Adipocyte (in vitro differentiated cells): ENCODE measurements at regions not wholly inside any gene's neighbourhood (a gene's known extent, or its start where the extent isn't known, plus 50 kb on each side); places are given as distances from the start of the nearest gene placed in this dataset.
"Not testable (repeated sequence)": the region's sequence is repeated elsewhere in the genome, so short reads cannot be mapped to it uniquely, and the experiment has no call there.

Source experiments
- DNase-seq: peaks from one replicate; pipeline ENCODE4 v3.0.0-alpha.2; 2015; ENCODE audit warnings: low read depth
- H3K27me3 ChIP-seq: replicated peaks from 2 replicates; pipeline ENCODE4 v1.7.0; 2013; ENCODE audit warnings: mild to moderate bottlenecking, low read length, moderate library complexity; ENCODE audit not compliant: control insufficient read depth, insufficient read depth
- H3K36me3 ChIP-seq: 2 replicates; pipeline ENCODE4 v1.7.0; 2013; ENCODE audit warnings: low read length, mild to moderate bottlenecking, moderate library complexity; ENCODE audit not compliant: control insufficient read depth, insufficient read depth, severe bottlenecking
- H3K4me1 ChIP-seq: 2 replicates; pipeline ENCODE4 v1.7.0; 2013; ENCODE audit warnings: mild to moderate bottlenecking, low read length, moderate library complexity; ENCODE audit not compliant: control insufficient read depth, insufficient read depth
- H3K4me3 ChIP-seq: 2 replicates; pipeline ENCODE4 v1.7.0; 2013; ENCODE audit warnings: mild to moderate bottlenecking, low read length, moderate library complexity
- H3K9ac ChIP-seq: 2 replicates; pipeline ENCODE4 v1.7.0; 2013; ENCODE audit warnings: mild to moderate bottlenecking, low read length, moderate library complexity
- H3K9me3 ChIP-seq: 2 replicates; pipeline ENCODE4 v1.7.0; 2013; ENCODE audit warnings: mild to moderate bottlenecking, low read length, moderate library complexity; ENCODE audit not compliant: control insufficient read depth

DNA sequence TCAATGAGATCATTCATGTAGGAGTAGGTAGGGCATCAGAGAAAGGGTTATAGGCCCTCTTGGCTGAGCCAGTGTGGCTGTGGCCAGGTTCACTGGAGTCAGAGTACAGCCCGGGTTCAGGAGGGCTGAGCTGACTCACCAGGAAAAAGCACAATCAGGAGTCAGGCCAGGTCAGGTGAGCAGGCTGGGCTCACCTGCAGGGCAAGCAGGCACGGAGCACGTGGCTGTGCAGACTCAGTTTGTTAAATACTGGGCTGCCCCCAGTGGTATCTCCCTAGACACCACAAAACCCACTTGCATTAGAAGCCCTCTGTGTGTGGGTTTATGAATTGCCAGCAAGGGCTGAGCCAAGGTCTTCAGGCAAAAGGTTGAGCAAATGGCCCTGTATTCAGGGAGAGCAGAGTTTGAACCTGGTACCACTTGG, 122.1 kb upstream of the SERBP1 start:
- Histone ChIP-seq H3K4me3 (no peak overlapping the region), H3K9ac (no peak overlapping the region), H3K4me1 (no peaks in the 10 kb centered on the region), H3K27me3 (no peaks in the 10 kb centered on the region), H3K9me3 (no peaks in the 10 kb centered on the region), H3K36me3 (no peaks in the 10 kb centered on the region)
- DNase-seq, result no peak

DNA sequence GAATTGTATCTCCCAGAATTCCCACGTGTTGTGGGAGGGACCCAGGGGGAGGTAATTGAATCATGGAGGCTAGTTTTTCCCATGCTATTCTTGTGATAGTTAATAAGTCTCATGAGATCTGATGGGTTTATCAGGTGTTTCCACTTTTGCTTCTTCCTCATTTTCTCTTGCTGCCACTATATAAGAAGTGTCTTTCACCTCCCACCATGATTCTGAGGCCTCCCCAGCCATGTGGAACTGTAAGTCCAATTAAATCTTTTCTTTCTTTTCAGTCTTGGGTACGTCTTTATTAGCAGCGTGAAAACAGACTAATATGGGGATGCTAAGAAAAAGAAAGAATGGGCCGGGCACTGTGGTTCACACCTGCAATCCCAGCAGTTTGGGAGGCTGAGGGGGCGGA, 124.0 kb upstream of the SERBP1 start:
- not testable (repeated sequence) for H3K4me3 ChIP-seq, H3K27me3 ChIP-seq, H3K9ac ChIP-seq, H3K36me3 ChIP-seq, H3K9me3 ChIP-seq, DNase-seq
- peaks cover 10% of the 10 kb centered on the region for H3K4me1 ChIP-seq

DNA sequence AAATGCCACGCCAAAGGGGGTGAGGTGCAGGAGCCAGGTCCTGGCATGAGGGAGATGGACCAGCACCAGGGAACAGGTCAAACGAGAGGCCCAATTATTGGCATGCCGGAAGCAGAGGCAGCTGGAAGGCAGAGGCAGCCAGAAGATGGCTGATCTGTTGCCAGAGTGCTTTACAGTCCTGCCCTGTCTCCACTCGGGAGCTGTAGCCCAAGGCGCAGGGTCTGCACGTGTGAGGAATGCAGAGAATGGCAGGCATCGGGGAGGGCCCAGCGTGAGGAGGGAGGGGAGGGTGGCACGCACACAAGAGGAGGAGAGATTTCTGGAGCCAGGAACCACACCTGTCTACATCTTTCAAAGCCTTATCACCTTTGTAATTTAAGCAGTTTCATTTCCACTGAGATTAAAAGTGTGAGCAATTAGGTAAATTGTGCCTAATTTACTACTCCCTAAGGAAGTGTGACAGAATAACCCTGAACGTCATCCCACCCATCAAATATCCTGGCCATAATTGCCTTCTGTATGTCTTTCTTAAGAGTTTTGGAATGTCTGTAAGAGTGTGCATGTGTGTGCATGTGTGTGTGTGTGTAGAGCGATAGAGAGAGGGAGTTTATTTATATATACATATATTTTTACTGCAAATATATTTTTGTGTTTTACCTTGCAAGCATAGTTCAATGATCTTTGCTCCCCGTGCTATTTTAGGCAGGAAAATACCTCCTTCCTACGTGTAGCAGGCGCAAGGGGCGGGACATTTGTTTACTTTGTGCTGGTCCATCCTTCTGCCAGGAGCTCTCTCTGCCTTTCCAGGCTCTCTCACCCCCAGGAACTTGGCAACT, 125.5 kb upstream of the SERBP1 start:
- Histone ChIP-seq H3K4me3 (no peak overlapping the region), H3K27me3 (no peaks in the 10 kb centered on the region), H3K4me1 (peaks cover 23% of the 10 kb centered on the region), H3K9ac (no peak overlapping the region), H3K36me3 (no peaks in the 10 kb centered on the region), H3K9me3 (no peaks in the 10 kb centered on the region)
- no peak for DNase-seq

DNA sequence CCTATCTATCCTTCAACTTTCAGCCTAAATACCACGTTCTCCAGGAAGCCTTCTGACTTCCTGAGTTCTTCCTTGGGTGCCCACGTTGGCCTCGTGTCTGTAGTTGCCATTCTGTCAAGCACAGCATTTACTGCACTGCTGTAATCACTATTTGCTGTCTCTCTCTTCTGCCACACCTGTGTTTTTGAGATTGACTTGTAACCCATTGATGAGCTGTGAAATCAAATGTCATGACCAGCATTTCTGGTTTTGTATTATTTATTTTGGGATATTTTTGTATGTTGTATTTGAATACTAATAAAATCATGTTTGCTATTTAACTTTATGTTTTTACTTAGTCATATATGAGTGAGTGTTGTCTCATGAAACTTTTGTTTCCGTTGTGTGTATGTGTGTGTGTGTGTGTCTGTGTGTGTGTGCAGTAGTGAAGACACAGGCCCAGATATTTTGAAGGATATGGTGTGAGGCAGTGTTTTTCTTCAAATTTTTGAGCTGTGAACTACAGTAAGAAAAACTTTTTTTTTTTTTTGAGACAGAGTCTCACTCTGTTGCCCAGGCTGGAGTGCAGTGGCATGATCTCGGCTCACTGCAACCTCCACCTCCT, 126.2 kb upstream of the SERBP1 start:
- no peak for DNase-seq
- H3K27me3 ChIP-seq, result no peaks in the 10 kb centered on the region
- H3K9ac ChIP-seq, result no peak overlapping the region
- H3K9me3 ChIP-seq, result no peaks in the 10 kb centered on the region
- no peaks in the 10 kb centered on the region for H3K36me3 ChIP-seq
- H3K4me3 ChIP-seq, result no peak overlapping the region
- peaks cover 30% of the 10 kb centered on the region for H3K4me1 ChIP-seq

DNA sequence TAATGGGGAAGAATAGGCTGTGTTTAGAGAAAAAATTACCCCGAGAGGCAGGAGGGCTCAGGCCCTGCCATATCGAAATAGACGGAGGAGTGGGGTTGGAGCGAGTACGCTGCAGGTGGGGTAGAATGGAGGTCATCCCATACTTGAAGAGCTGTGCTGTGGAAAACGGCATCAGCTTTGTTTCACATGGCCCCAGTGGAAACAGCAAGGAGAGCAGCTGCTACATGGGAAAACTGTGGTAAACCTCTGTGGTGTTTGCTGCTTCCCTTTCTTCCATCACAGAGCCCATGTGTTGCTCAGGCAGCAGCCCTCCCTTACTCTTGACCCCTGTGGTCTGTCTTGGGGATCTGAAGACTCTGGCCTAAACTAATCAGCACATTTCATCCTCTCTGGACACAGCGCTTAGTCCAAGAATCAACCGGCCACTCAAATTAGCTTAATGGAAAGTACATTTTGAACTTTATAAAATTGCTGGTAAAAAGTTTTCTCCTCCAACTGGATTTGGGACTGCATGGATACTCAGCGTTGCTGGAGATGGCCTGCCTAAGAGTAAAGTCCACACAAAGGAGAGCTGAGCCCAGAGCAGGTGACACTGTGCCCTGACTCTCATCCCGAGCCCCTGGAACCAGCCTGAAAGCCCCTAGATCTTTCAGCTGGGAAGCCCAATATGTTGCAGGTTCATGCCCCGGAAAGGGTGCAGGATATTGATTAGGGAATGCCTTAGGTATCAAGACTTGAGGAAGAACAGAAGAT, 127.1 kb upstream of the GADD45A start:
- no peaks in the 10 kb centered on the region for H3K9me3 ChIP-seq
- no peak for DNase-seq
- no peak overlapping the region for H3K9ac ChIP-seq
- no peaks in the 10 kb centered on the region for H3K27me3 ChIP-seq
- H3K36me3 ChIP-seq, result no peaks in the 10 kb centered on the region
- no peak overlapping the region for H3K4me3 ChIP-seq
- H3K4me1 ChIP-seq, result peaks cover 34% of the 10 kb centered on the region

DNA sequence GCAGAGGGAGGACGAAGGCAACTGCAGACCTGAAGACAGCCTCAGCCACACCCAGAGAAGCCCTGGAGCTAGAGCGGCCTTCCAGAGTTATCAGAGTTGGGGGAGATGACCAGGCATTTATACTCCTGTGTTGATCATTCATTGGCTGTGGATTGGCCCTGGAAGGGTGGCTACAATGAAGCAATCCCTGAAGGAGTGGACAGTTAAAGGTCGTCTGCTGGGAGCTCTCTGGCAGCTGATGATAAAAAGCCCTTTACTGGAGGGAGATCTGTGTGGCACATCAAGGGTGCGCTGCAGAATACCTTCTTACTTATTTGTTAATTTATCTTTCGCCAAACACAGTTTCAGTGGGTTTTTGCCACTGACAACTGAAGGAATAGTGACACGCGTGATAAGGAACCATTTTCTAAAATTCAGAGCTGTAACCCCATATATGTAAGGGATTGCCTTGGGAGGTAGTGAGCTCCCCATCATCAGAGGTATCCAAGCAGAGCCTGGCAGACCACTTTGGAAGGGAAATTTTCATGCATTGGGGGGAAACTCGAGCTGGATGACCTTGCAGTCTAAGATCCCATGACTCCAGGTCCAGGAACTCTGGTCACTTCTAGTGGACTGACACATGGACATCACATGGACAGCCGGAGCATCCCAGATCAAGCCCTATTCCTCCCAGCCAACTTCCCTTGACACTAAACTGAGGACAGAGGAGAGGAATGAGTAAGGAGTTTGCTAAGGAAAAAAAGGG, 126.4 kb upstream of the GADD45A start:
- H3K9ac ChIP-seq, result peak overlapping the region; percentile 82
- no peaks in the 10 kb centered on the region for H3K9me3 ChIP-seq
- no peaks in the 10 kb centered on the region for H3K27me3 ChIP-seq
- DNase-seq, result no peak
- H3K4me3 ChIP-seq, result peak overlapping the region; percentile 75
- peaks cover 34% of the 10 kb centered on the region for H3K4me1 ChIP-seq
- no peaks in the 10 kb centered on the region for H3K36me3 ChIP-seq

DNA sequence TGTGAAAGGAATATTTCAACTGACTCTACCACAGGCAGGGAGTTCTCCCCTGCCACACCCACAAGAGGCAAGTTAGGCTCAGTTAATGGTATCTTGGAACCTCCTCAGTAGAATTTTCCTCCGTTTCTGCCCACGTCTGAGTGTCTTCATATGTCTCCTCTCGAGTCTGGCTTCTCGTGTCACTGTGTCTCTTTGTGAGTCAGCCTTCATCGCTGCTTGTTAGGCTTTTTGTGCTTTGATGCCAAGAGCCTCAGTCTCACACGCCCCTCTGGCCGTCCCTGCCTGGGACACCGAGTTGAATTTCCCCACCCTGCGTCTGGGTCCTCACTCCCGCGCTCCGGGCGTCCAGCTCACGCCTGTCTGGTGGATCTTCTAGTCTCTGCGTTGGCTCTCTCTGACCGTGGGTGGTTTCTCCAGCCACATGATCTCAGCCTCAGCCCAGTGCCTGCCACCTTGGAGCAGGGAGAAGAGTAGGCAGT, 125.7 kb upstream of the GADD45A start:
- no peaks in the 10 kb centered on the region for H3K36me3 ChIP-seq
- H3K9ac ChIP-seq, result peak overlapping the region; percentile 82
- H3K27me3 ChIP-seq, result no peaks in the 10 kb centered on the region
- peaks cover 40% of the 10 kb centered on the region for H3K4me1 ChIP-seq
- H3K4me3 ChIP-seq, result peak overlapping the region; percentile 75
- DNase-seq, result peak; percentile 77
- no peaks in the 10 kb centered on the region for H3K9me3 ChIP-seq

DNA sequence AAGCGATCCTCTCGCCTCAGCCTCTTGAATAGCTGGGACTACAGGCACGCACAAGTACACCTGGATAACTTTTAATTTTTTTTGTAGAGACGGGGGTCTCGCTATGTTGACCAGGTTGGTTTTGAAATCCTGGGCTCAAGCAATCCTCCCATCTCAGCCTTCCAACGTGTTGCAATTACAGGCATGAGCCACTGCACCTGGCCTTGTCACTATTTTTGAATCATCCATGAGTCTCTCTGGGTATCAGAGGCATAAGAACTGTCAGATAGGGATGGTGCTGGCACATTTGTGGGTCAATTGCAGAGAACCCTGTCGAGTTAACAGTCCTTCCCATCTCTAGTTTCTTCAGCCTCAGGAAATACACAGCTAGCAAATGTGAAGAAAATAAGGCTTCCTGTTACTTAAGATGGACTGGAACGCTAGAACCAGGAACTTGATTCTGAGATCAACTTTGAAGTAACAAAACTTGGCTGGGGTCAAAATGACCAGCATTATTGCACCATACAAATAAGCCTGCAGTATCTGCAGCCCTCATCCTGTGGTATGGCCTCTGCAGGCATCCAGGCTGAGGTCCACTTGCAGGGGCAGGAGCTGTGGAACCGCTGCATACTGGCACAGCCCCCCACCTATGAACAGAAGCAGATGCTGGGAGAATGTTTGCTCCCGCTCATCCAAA, 124.3 kb upstream of the GADD45A start:
- Histone ChIP-seq H3K27me3 (no peaks in the 10 kb centered on the region), H3K4me1 (peaks cover 45% of the 10 kb centered on the region), H3K9ac (peak overlapping the region; percentile 18), H3K9me3 (no peaks in the 10 kb centered on the region), H3K36me3 (no peaks in the 10 kb centered on the region), H3K4me3 (no peak overlapping the region)
- DNase-seq, result peak; percentile 27

DNA sequence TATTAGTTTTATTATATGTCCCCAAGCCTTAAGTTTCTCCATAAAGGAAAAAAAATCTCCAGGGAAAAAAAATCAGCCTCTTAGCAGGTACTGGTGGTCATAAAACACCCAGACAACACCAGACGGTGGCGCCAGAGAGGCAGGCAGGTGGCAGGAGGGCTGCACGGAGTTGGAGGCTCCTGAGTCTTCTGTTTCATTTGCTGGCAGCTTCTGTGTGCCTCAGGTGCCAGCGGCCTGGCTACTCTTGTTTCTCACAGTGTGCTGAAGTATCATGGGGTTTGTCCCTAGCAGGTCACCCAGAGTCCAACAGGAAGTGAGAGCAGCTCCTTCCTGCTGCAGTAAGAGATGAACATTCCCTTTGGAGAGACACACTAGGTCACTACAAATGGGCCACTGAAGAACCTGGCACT, 123.3 kb upstream of the GADD45A start:
- no peaks in the 10 kb centered on the region for H3K36me3 ChIP-seq
- H3K27me3 ChIP-seq, result no peaks in the 10 kb centered on the region
- no peaks in the 10 kb centered on the region for H3K9me3 ChIP-seq
- peak; percentile 93 for DNase-seq
- H3K4me1 ChIP-seq, result peaks cover 48% of the 10 kb centered on the region
- H3K4me3 ChIP-seq, result no peak overlapping the region
- H3K9ac ChIP-seq, result no peak overlapping the region

DNA sequence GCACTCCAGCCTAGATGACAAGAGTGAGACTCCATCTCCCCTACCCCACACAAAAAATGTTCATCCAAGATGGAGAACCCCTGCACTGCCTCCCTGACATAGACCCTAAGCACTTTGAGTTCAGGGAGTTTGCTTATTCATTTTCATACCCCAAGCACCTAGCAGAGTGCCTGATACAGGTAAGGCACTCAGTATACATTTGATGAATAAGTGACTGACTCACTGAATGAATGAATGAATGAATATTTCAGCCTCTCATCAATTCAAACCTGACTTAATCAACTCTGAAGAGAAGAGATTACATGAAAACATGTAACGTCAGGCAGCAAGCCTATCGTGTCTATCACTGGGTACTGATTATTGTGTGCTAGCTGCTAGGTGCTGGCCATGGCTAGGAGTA, 121.3 kb upstream of the GADD45A start:
- Histone ChIP-seq H3K9ac (peak overlapping the region; percentile 44), H3K36me3 (no peaks in the 10 kb centered on the region), H3K9me3 (no peaks in the 10 kb centered on the region), H3K4me1 (peaks cover 45% of the 10 kb centered on the region), H3K27me3 (no peaks in the 10 kb centered on the region), H3K4me3 (peak overlapping the region; percentile 17)
- DNase-seq, result no peak
